HepG2 (cell line): ENCODE measurements at regions not wholly inside any gene's neighbourhood (a gene's known extent, or its start where the extent isn't known, plus 50 kb on each side); places are given as distances from the start of the nearest gene placed in this dataset.

Experiments
- HNRNPLL ChIP-seq: fragments of 200-400 bp; formaldehyde crosslinking; IDR thresholded peaks from 2 replicates; pipeline ENCODE4 v1.6.1; 2017; ENCODE audit warnings: mild to moderate bottlenecking, low read depth, low read length; ENCODE audit not compliant: poor library complexity, severe bottlenecking
- SIX4 ChIP-seq: sonication (generic); formaldehyde crosslinking; IDR thresholded peaks from 2 replicates; pipeline ENCODE4 v1.4.0; 2020; ENCODE audit warnings: missing genetic modification reagents
- ZNF441 ChIP-seq: sonication (generic); formaldehyde crosslinking; IDR thresholded peaks from 2 replicates; pipeline ENCODE4 v1.7.0; 2021; ENCODE audit warnings: missing genetic modification reagents, borderline replicate concordance
- TF ChIP-seq, protein P1 (sequence below): sonication (generic); formaldehyde crosslinking; conservative IDR thresholded peaks from 2 replicates; pipeline ENCODE4 v1.8.0; 2022; ENCODE audit warnings: missing genetic modification reagents
- TF ChIP-seq, protein P2 (sequence below): IDR thresholded peaks from 2 replicates; pipeline ENCODE4 v1.4.0; 2020; ENCODE audit warnings: mild to moderate bottlenecking, missing genetic modification reagents
- TF ChIP-seq, protein P3 (sequence below): sonication (generic); formaldehyde crosslinking; IDR thresholded peaks from 2 replicates; pipeline ENCODE4 v1.5.0; 2020; ENCODE audit warnings: mild to moderate bottlenecking, missing genetic modification reagents

DNA sequence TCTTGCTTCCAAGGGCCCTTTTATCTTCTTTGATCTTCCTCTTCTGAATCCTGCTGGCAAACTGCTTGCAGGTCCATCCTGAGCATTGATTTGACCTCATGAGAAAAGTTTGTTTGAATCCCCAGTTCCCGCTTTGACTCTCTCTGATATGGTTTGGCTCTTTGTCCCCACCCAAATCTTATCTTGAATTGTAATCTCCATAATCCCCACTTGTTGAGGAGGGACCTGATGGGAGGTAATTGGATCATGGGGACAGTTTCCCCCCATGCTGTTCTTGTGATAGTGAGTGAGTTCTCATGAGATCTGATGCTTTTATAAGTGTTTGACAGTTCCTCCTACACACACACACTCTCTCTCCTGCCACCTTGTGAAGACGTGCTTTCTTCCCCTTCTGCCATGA, 126.6 kb upstream of the ARHGAP20 start (continued):
- TF ChIP-seq, protein P1, sequence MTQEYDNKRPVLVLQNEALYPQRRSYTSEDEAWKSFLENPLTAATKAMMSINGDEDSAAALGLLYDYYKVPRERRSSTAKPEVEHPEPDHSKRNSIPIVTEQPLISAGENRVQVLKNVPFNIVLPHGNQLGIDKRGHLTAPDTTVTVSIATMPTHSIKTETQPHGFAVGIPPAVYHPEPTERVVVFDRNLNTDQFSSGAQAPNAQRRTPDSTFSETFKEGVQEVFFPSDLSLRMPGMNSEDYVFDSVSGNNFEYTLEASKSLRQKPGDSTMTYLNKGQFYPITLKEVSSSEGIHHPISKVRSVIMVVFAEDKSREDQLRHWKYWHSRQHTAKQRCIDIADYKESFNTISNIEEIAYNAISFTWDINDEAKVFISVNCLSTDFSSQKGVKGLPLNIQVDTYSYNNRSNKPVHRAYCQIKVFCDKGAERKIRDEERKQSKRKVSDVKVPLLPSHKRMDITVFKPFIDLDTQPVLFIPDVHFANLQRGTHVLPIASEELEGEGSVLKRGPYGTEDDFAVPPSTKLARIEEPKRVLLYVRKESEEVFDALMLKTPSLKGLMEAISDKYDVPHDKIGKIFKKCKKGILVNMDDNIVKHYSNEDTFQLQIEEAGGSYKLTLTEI (CRISPR knock-in tag): no peak
- no peak for TF ChIP-seq SIX4 (CRISPR knock-in tag)
- TF ChIP-seq, protein P2, sequence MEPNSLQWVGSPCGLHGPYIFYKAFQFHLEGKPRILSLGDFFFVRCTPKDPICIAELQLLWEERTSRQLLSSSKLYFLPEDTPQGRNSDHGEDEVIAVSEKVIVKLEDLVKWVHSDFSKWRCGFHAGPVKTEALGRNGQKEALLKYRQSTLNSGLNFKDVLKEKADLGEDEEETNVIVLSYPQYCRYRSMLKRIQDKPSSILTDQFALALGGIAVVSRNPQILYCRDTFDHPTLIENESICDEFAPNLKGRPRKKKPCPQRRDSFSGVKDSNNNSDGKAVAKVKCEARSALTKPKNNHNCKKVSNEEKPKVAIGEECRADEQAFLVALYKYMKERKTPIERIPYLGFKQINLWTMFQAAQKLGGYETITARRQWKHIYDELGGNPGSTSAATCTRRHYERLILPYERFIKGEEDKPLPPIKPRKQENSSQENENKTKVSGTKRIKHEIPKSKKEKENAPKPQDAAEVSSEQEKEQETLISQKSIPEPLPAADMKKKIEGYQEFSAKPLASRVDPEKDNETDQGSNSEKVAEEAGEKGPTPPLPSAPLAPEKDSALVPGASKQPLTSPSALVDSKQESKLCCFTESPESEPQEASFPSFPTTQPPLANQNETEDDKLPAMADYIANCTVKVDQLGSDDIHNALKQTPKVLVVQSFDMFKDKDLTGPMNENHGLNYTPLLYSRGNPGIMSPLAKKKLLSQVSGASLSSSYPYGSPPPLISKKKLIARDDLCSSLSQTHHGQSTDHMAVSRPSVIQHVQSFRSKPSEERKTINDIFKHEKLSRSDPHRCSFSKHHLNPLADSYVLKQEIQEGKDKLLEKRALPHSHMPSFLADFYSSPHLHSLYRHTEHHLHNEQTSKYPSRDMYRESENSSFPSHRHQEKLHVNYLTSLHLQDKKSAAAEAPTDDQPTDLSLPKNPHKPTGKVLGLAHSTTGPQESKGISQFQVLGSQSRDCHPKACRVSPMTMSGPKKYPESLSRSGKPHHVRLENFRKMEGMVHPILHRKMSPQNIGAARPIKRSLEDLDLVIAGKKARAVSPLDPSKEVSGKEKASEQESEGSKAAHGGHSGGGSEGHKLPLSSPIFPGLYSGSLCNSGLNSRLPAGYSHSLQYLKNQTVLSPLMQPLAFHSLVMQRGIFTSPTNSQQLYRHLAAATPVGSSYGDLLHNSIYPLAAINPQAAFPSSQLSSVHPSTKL: no peak
- TF ChIP-seq, protein P3, sequence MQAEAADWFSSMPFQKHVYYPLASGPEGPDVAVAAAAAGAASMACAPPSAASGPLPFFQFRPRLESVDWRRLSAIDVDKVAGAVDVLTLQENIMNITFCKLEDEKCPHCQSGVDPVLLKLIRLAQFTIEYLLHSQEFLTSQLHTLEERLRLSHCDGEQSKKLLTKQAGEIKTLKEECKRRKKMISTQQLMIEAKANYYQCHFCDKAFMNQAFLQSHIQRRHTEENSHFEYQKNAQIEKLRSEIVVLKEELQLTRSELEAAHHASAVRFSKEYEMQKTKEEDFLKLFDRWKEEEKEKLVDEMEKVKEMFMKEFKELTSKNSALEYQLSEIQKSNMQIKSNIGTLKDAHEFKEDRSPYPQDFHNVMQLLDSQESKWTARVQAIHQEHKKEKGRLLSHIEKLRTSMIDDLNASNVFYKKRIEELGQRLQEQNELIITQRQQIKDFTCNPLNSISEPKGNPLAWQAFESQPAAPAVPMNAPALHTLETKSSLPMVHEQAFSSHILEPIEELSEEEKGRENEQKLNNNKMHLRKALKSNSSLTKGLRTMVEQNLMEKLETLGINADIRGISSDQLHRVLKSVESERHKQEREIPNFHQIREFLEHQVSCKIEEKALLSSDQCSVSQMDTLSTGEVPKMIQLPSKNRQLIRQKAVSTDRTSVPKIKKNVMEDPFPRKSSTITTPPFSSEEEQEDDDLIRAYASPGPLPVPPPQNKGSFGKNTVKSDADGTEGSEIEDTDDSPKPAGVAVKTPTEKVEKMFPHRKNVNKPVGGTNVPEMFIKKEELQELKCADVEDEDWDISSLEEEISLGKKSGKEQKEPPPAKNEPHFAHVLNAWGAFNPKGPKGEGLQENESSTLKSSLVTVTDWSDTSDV: no peak
- TF ChIP-seq ZNF441 (CRISPR knock-in tag): no peak
- TF ChIP-seq HNRNPLL: no peak
- TF ChIP-seq, all 625 proteins: peak for 0
